IMR-90 (cell line): ENCODE measurements at regions not wholly inside any gene's neighbourhood (a gene's known extent, or its start where the extent isn't known, plus 50 kb on each side); places are given as distances from the start of the nearest gene placed in this dataset.

Experiments
- ATAC-seq: fragments of 200-7000 bp; cut with Tn5 transposase; 2 replicates; pipeline ENCODE4 v1.9.1; 2020; ENCODE audit warnings: low read depth, mild to moderate bottlenecking, moderate library complexity
- BruUV-seq: library from RNA; stranded (reverse); fragments of 400-500 nt; replicated peaks from 2 replicates; lab custom pipeline; 2021; lab: Mats Ljungman, UMichigan
- CTCF ChIA-PET: fragments of 300-600 bp; formaldehyde crosslinking; extraction: SDS; loops from one replicate; lab custom pipeline; 2021; ENCODE audit warnings: antibody characterized with exemption; lab: Yijun Ruan, JAX
- POLR2A ChIA-PET: fragments of 300-600 bp; sonication (Branson Sonifier 250); formaldehyde crosslinking; loops from one replicate; lab custom pipeline; 2022; ENCODE audit warnings: antibody characterized with exemption; ENCODE audit not compliant: unreplicated experiment; lab: Charles Lee
- DNase-seq: peaks from one replicate; pipeline ENCODE4 v3.0.0; 2013
- H2AFZ ChIP-seq: replicated peaks from 2 replicates; pipeline ENCODE3; 2013; ENCODE audit warnings: low read length, mild to moderate bottlenecking; ENCODE audit not compliant: poor library complexity
- H2AK5ac ChIP-seq: 2 replicates; pipeline ENCODE4 v1.6.1; 2013; ENCODE audit warnings: low read depth, low read length, inconsistent platforms
- H2AK9ac ChIP-seq: replicated peaks from 2 replicates; pipeline ENCODE3; 2013; ENCODE audit warnings: mild to moderate bottlenecking, low read depth, low read length, moderate library complexity; ENCODE audit not compliant: poor library complexity
- H2BK120ac ChIP-seq: 2 replicates; pipeline ENCODE4 v1.6.1; 2013; ENCODE audit warnings: low read depth, low read length, inconsistent platforms
- H2BK15ac ChIP-seq: 3 replicates; pipeline ENCODE4 v1.6.1; 2013; ENCODE audit warnings: low read depth, low read length, inconsistent platforms
- H2BK20ac ChIP-seq: 2 replicates; pipeline ENCODE4 v1.6.1; 2013; ENCODE audit warnings: low read depth, mild to moderate bottlenecking, inconsistent platforms, low read length, moderate library complexity
- H2BK5ac ChIP-seq: 2 replicates; pipeline ENCODE4 v1.6.1; 2013; ENCODE audit warnings: mild to moderate bottlenecking, low read depth, low read length, inconsistent platforms; ENCODE audit not compliant: poor library complexity, severe bottlenecking
- H3K14ac ChIP-seq: replicated peaks from 2 replicates; pipeline ENCODE4 v1.6.1; 2013; ENCODE audit warnings: low read depth, low read length, inconsistent platforms
- H3K18ac ChIP-seq: 2 replicates; pipeline ENCODE4 v1.6.1; 2013; ENCODE audit warnings: low read depth, low read length, control low read depth
- H3K23ac ChIP-seq: 2 replicates; pipeline ENCODE4 v1.6.1; 2013; ENCODE audit warnings: low read depth, low read length, inconsistent platforms
- H3K27ac ChIP-seq: 2 replicates; pipeline ENCODE4 v1.5.1; 2013; ENCODE audit warnings: mild to moderate bottlenecking, control low read depth, low read length; ENCODE audit not compliant: insufficient read depth
- H3K27me3 ChIP-seq: 2 replicates; pipeline ENCODE4 v1.6.1; 2013; ENCODE audit warnings: low read length; ENCODE audit not compliant: control insufficient read depth, insufficient read depth
- H3K36me3 ChIP-seq: 2 replicates; pipeline ENCODE4 v1.6.1; 2013; ENCODE audit warnings: low read length, mixed read lengths; ENCODE audit not compliant: control insufficient read depth, insufficient read depth
- H3K4ac ChIP-seq: 2 replicates; pipeline ENCODE4 v1.6.1; 2013; ENCODE audit warnings: low read depth, low read length, inconsistent platforms
- H3K4me1 ChIP-seq: 2 replicates; pipeline ENCODE4 v1.6.1; 2013; ENCODE audit warnings: low read length, mixed read lengths; ENCODE audit not compliant: control insufficient read depth, insufficient read depth
- H3K4me2 ChIP-seq: 2 replicates; pipeline ENCODE4 v1.6.1; 2013; ENCODE audit warnings: low read depth, mild to moderate bottlenecking, control low read depth, low read length, moderate library complexity
- H3K4me3 ChIP-seq: 2 replicates; pipeline ENCODE4 v1.5.1; 2013; ENCODE audit warnings: low read depth, mild to moderate bottlenecking, control low read depth, low read length, moderate library complexity; ENCODE audit not compliant: insufficient read depth
- H3K56ac ChIP-seq: 2 replicates; pipeline ENCODE4 v1.6.1; 2013; ENCODE audit warnings: low read length, inconsistent platforms; ENCODE audit not compliant: insufficient read depth; ENCODE audit errors: extremely low read depth
- H3K79me1 ChIP-seq, 2 experiments: 2 replicates each; pipeline ENCODE4 v1.6.1; 2013; ENCODE audit warnings: low read length in 2 of 2, inconsistent platforms in 1 of 2, low read depth in 1 of 2
- H3K9ac ChIP-seq: 2 replicates; pipeline ENCODE4 v1.6.1; 2013; ENCODE audit warnings: low read depth, low read length, control low read depth
- H3K9me1 ChIP-seq: 2 replicates; pipeline ENCODE4 v1.6.1; 2013; ENCODE audit warnings: low read length, inconsistent platforms; ENCODE audit not compliant: insufficient read depth
- H3K9me3 ChIP-seq: 2 replicates; pipeline ENCODE4 v1.6.1; 2013; ENCODE audit warnings: low read length; ENCODE audit not compliant: control insufficient read depth, insufficient read depth
- H4K20me1 ChIP-seq: 2 replicates; pipeline ENCODE4 v1.6.1; 2013; ENCODE audit warnings: low read length, inconsistent platforms; ENCODE audit not compliant: insufficient read depth
- H4K5ac ChIP-seq: 2 replicates; pipeline ENCODE4 v1.6.1; 2013; ENCODE audit warnings: mild to moderate bottlenecking, low read depth, low read length, control low read depth
- H4K8ac ChIP-seq, 2 experiments: 2 replicates each; pipeline ENCODE4 v1.6.1; 2013; ENCODE audit warnings: low read depth in 2 of 2, low read length in 2 of 2, control low read depth in 1 of 2, inconsistent platforms in 1 of 2
- H4K91ac ChIP-seq: 2 replicates; pipeline ENCODE4 v1.6.1; 2013; ENCODE audit warnings: low read depth, low read length, inconsistent platforms; ENCODE audit not compliant: insufficient read depth
- BHLHE40 ChIP-seq: fragments of 150-350 bp; IDR thresholded peaks from 2 replicates; pipeline ENCODE4 v1.6.1; 2016; ENCODE audit warnings: mild to moderate bottlenecking, low read depth, low read length
- CEBPB ChIP-seq: IDR thresholded peaks from 2 replicates; pipeline ENCODE4 v1.6.1; 2012; ENCODE audit warnings: low read depth, low read length, improper control_type of control experiment
- CHD1 ChIP-seq: IDR thresholded peaks from 2 replicates; pipeline ENCODE4 v1.6.1; 2012; ENCODE audit warnings: low read depth, low read length, improper control_type of control experiment
- FOS ChIP-seq: fragments of 150-350 bp; IDR thresholded peaks from 2 replicates; pipeline ENCODE4 v1.6.1; 2016; ENCODE audit warnings: low read depth, low read length
- MAFK ChIP-seq: IDR thresholded peaks from 2 replicates; pipeline ENCODE4 v1.6.1; 2012; ENCODE audit warnings: low read depth, low read length, improper control_type of control experiment
- MAZ ChIP-seq: IDR thresholded peaks from 2 replicates; pipeline ENCODE4 v1.6.1; 2012; ENCODE audit warnings: low read depth, mild to moderate bottlenecking, low read length, improper control_type of control experiment, moderate library complexity, borderline replicate concordance
- MXI1 ChIP-seq: IDR thresholded peaks from 2 replicates; pipeline ENCODE4 v1.6.1; 2012; ENCODE audit warnings: low read depth, mild to moderate bottlenecking, low read length, moderate library complexity, borderline replicate concordance
- NFE2L2 ChIP-seq: fragments of 150-350 bp; IDR thresholded peaks from 2 replicates; pipeline ENCODE4 v1.6.1; 2016; ENCODE audit warnings: low read depth, mild to moderate bottlenecking, low read length
- POLR2A ChIP-seq: IDR thresholded peaks from 2 replicates; pipeline ENCODE4 v1.6.1; 2012; ENCODE audit warnings: mild to moderate bottlenecking, low read depth, low read length
- RAD21 ChIP-seq: IDR thresholded peaks from 2 replicates; pipeline ENCODE4 v1.6.1; 2012; ENCODE audit warnings: low read length, improper control_type of control experiment
- RCOR1 ChIP-seq: IDR thresholded peaks from 2 replicates; pipeline ENCODE4 v1.6.1; 2012; ENCODE audit warnings: mild to moderate bottlenecking, low read length, improper control_type of control experiment; ENCODE audit not compliant: insufficient replicate concordance
- RFX5 ChIP-seq: IDR thresholded peaks from 2 replicates; pipeline ENCODE4 v1.8.0; 2012; ENCODE audit warnings: low read depth, mild to moderate bottlenecking, low read length, moderate library complexity
- SMC3 ChIP-seq: fragments of 150-350 bp; IDR thresholded peaks from 2 replicates; pipeline ENCODE4 v1.6.1; 2016; ENCODE audit warnings: low read depth, mild to moderate bottlenecking, antibody characterized with exemption, low read length, moderate library complexity
- WGBS, 2 experiments: methylation state at CpG; one replicate each; pipeline versions ENCODE4 v1.1.5 to v1.1.7; 2013; ENCODE audit warnings: missing lambda C conversion rate in 2 of 2; ENCODE audit not compliant: insufficient read length in 1 of 2; ENCODE audit errors: extremely low coverage in 2 of 2; 5-methylcytosine and 5-hydroxymethylcytosine counted together
- dilution Hi-C: fragments of 300-500 bp; cut with HindIII; formaldehyde crosslinking; loops from one replicate; pipeline ENCODE4 v1.14.3; 2018; ENCODE audit warnings: low sequenced_read_pairs; ENCODE audit not compliant: unreplicated experiment
- in situ Hi-C: fragments of 300-500 bp; cut with MboI; formaldehyde crosslinking; loops from 3 replicates; pipeline ENCODE4 v1.14.3; 2019; ENCODE audit warnings: low sequenced_read_pairs, inconsistent platforms, mixed read lengths
- intact Hi-C: fragments of 100-400 bp; cut with micrococcal nuclease; formaldehyde crosslinking; loops from 2 replicates; pipeline ENCODE4 v1.10.0; 2022
- TF ChIP-seq, protein P1 (sequence below): conservative IDR thresholded peaks from 2 replicates; pipeline ENCODE4 v1.5.1; 2012; ENCODE audit warnings: mild to moderate bottlenecking, low read depth, low read length, improper control_type of control experiment
- TF ChIP-seq, protein P2 (sequence below): fragments of 150-350 bp; IDR thresholded peaks from 2 replicates; pipeline ENCODE4 v1.6.1; 2016; ENCODE audit warnings: low read depth, mild to moderate bottlenecking, low read length, moderate library complexity, borderline replicate concordance
- TF ChIP-seq, protein P3 (sequence below): fragments of 150-350 bp; IDR thresholded peaks from 2 replicates; pipeline ENCODE4 v1.6.1; 2017; ENCODE audit warnings: mild to moderate bottlenecking, antibody characterized with exemption, low read length, low read depth

DNA sequence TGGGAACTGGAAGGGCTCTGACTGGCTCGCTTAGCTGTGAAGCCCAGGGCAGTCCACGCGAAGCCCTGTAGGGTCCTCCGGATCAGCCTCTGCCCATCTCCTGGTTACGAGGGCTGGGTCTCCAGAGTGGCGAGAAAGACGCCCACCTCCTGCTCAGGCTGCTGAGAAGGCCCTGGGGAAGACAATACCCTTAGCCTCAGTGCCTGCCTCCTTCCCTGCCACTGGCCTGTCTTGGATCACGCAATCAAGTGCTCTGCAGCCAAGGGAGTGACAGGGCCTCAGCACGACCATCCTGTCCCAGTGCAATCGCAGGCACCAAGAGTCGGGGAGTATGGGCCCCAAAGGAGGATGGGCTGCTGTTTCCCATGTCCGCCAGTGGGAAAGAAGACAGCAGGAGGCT lies 165.7 kb upstream of the GLI2 start:
- Histone ChIP-seq H4K8ac (no peak overlapping the region), H3K9ac (no peak overlapping the region), H3K18ac (no peak overlapping the region), H2AFZ (peak overlapping the region; percentile 38), H2BK5ac (no peak overlapping the region), H3K9me3 (no peaks in the 10 kb centered on the region), H3K56ac (no peak overlapping the region), H2BK20ac (no peak overlapping the region), H3K4me1 (peaks cover 5% of the 10 kb centered on the region; the same call in 1 of the 2 replicates), H4K20me1 (no peaks in the 10 kb centered on the region), H3K9me1 (peaks cover 9% of the 10 kb centered on the region; the same call in 1 of the 2 replicates), H3K4me2 (no peak overlapping the region), H3K4ac (no peak overlapping the region), H3K23ac (no peak overlapping the region), H2BK15ac (no peak overlapping the region), H3K79me1 (no peaks in the 10 kb centered on the region), H2AK5ac (no peak overlapping the region; the same call in 1 of the 2 replicates), H3K14ac (no peak overlapping the region), H3K27me3 (peaks cover 22% of the 10 kb centered on the region), H3K4me3 (no peak overlapping the region), H3K36me3 (no peaks in the 10 kb centered on the region), H3K27ac (no peak overlapping the region), H2BK120ac (no peak overlapping the region), H4K5ac (no peak overlapping the region), H2AK9ac (peak overlapping the region; percentile 20), H4K91ac (no peak overlapping the region)
- whole genome bisulfite sequencing, 2 experiments, result 88% methylated on average over 7 of the region's 12 CpGs; no CpG with 5 or more reads in 1 of the 2 experiments
- CTCF ChIA-PET, result no interaction called here
- DNase-seq (no peak), ATAC-seq (no peak)
- dilution Hi-C loops, result no loop called here
- BruUV-seq, result no TSS peak
- TF ChIP-seq MAFK (no peak), MAZ (no peak), POLR2A (no peak), NFE2L2 (no peak), CHD1 (no peak), FOS (no peak), CEBPB (no peak), RAD21 (no peak), MXI1 (no peak), SMC3 (no peak), RCOR1 (no peak), RFX5 (no peak), BHLHE40 (no peak)
- TF ChIP-seq, protein P1, sequence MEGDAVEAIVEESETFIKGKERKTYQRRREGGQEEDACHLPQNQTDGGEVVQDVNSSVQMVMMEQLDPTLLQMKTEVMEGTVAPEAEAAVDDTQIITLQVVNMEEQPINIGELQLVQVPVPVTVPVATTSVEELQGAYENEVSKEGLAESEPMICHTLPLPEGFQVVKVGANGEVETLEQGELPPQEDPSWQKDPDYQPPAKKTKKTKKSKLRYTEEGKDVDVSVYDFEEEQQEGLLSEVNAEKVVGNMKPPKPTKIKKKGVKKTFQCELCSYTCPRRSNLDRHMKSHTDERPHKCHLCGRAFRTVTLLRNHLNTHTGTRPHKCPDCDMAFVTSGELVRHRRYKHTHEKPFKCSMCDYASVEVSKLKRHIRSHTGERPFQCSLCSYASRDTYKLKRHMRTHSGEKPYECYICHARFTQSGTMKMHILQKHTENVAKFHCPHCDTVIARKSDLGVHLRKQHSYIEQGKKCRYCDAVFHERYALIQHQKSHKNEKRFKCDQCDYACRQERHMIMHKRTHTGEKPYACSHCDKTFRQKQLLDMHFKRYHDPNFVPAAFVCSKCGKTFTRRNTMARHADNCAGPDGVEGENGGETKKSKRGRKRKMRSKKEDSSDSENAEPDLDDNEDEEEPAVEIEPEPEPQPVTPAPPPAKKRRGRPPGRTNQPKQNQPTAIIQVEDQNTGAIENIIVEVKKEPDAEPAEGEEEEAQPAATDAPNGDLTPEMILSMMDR, result no peak
- TF ChIP-seq, protein P2, sequence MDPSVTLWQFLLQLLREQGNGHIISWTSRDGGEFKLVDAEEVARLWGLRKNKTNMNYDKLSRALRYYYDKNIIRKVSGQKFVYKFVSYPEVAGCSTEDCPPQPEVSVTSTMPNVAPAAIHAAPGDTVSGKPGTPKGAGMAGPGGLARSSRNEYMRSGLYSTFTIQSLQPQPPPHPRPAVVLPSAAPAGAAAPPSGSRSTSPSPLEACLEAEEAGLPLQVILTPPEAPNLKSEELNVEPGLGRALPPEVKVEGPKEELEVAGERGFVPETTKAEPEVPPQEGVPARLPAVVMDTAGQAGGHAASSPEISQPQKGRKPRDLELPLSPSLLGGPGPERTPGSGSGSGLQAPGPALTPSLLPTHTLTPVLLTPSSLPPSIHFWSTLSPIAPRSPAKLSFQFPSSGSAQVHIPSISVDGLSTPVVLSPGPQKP, result no peak
- TF ChIP-seq, protein P3, sequence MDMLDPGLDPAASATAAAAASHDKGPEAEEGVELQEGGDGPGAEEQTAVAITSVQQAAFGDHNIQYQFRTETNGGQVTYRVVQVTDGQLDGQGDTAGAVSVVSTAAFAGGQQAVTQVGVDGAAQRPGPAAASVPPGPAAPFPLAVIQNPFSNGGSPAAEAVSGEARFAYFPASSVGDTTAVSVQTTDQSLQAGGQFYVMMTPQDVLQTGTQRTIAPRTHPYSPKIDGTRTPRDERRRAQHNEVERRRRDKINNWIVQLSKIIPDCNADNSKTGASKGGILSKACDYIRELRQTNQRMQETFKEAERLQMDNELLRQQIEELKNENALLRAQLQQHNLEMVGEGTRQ, result no peak
- in situ Hi-C loops, result no loop called here
- intact Hi-C loops, result no loop called here
- POLR2A ChIA-PET, result no interaction called here
